Uterus (tissue), 3 donors: ENCODE measurements at regions not wholly inside any gene's neighbourhood (a gene's known extent, or its start where the extent isn't known, plus 50 kb on each side); places are given as distances from the start of the nearest gene placed in this dataset.

Source experiments
- DNase-seq, 2 donors: peaks; one replicate each; pipeline ENCODE4 v3.0.0-alpha.2; 2019 to 2020
- H3K27ac ChIP-seq, 2 donors: fragments of 200-600 bp; sonication (generic); 1 replicate in 1 of 2; 2 replicates in 1 of 2; pipeline ENCODE4 v1.5.1; 2016 to 2018
- H3K27me3 ChIP-seq, 2 donors: fragments of 200-600 bp; sonication (generic); one replicate each; pipeline ENCODE4 v1.5.1; 2018 to 2019; ENCODE audit warnings: control low read depth in 1 of 2
- H3K36me3 ChIP-seq, 2 donors: fragments of 200-600 bp; sonication (generic); one replicate each; pipeline ENCODE4 v1.5.1; 2019; ENCODE audit warnings: control low read depth in 1 of 2
- H3K4me1 ChIP-seq, 2 donors: fragments of 200-600 bp; sonication (generic); one replicate each; pipeline ENCODE4 v1.5.1; 2018 to 2019; ENCODE audit warnings: control low read depth in 1 of 2
- H3K4me3 ChIP-seq, 2 donors: fragments of 200-600 bp; sonication (generic); 1 replicate in 1 of 2; 2 replicates in 1 of 2; pipeline ENCODE4 v1.5.1; 2018 to 2019; ENCODE audit warnings: mild to moderate bottlenecking in 1 of 2
- H3K9me3 ChIP-seq, 2 donors: fragments of 200-600 bp; sonication (generic); one replicate each; pipeline ENCODE4 v1.5.1; 2019; ENCODE audit warnings: control low read depth in 1 of 2
- POLR2A ChIP-seq, 2 donors: fragments of 450-650 bp; IDR thresholded peaks; one replicate each; pipeline ENCODE4 v1.6.1; 2016; ENCODE audit warnings: antibody characterized with exemption in 2 of 2, mild to moderate bottlenecking in 1 of 2, moderate library complexity in 1 of 2
- intact Hi-C: fragments of 100-400 bp; cut with DNase I; formaldehyde crosslinking; loops from one replicate; pipeline ENCODE4 v1.15.1; 2023; ENCODE audit warnings: low total_unique reads
- TF ChIP-seq, protein P1 (sequence below), 4 experiments: fragments of 200-600 bp in 2 of 4; fragments of 450-650 bp in 2 of 4; sonication (generic) in 2 of 4; IDR thresholded peaks; one replicate each; pipeline ENCODE4 v1.5.1; 2016 to 2019; ENCODE audit warnings: antibody characterized with exemption in 4 of 4, mild to moderate bottlenecking in 2 of 4, moderate library complexity in 1 of 4
- donor health status: DM: yes; HTN: yes; CAD: no.

DNA sequence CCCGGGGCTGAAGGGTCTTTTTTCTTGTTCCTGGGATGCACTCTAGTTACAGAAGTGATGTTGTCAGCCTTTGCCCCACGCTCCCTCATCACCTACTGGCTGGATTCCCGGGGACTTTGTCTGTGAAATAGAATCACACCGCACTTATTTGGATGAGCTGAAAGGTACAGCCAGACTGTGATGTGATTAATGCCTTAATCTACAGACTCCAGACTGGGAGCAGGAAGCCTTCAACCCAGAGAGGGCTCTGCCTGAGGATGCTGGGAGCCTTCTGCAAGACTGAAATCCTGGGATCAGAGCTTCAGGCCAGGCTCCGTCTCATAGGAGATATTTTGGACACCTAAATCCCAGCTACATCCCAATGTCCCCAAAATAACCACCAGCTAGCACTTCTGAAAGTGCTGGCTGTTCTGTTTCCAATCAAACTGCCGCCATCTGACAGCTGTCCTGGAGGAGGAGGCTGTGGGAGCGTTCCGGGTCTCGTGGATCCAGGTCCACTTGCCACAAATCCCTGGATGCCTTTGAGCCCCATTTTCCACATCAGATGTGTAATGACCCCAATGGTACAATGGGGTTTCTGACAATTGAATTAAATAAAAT lies 688.5 kb downstream of the TBC1D22A start:
- H3K36me3 ChIP-seq: no peaks in the 10 kb centered on the region
- H3K27me3 ChIP-seq: no peaks in the 10 kb centered on the region
- no peak overlapping the region for H3K27ac ChIP-seq
- TF ChIP-seq, protein P1, sequence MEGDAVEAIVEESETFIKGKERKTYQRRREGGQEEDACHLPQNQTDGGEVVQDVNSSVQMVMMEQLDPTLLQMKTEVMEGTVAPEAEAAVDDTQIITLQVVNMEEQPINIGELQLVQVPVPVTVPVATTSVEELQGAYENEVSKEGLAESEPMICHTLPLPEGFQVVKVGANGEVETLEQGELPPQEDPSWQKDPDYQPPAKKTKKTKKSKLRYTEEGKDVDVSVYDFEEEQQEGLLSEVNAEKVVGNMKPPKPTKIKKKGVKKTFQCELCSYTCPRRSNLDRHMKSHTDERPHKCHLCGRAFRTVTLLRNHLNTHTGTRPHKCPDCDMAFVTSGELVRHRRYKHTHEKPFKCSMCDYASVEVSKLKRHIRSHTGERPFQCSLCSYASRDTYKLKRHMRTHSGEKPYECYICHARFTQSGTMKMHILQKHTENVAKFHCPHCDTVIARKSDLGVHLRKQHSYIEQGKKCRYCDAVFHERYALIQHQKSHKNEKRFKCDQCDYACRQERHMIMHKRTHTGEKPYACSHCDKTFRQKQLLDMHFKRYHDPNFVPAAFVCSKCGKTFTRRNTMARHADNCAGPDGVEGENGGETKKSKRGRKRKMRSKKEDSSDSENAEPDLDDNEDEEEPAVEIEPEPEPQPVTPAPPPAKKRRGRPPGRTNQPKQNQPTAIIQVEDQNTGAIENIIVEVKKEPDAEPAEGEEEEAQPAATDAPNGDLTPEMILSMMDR (IDR thresholded peaks at IDR 0.05): no peak
- TF ChIP-seq POLR2A (IDR thresholded peaks at IDR 0.05): no peak
- no peaks in the 10 kb centered on the region for H3K9me3 ChIP-seq
- no peaks in the 10 kb centered on the region for H3K4me1 ChIP-seq
- H3K4me3 ChIP-seq: no peak overlapping the region
- intact Hi-C loops: loop anchor here (2.0 kb wide), 1 partner anchor 42 kb away; no protein-coding TSS in a partner anchor
- DNase-seq: no peak

DNA sequence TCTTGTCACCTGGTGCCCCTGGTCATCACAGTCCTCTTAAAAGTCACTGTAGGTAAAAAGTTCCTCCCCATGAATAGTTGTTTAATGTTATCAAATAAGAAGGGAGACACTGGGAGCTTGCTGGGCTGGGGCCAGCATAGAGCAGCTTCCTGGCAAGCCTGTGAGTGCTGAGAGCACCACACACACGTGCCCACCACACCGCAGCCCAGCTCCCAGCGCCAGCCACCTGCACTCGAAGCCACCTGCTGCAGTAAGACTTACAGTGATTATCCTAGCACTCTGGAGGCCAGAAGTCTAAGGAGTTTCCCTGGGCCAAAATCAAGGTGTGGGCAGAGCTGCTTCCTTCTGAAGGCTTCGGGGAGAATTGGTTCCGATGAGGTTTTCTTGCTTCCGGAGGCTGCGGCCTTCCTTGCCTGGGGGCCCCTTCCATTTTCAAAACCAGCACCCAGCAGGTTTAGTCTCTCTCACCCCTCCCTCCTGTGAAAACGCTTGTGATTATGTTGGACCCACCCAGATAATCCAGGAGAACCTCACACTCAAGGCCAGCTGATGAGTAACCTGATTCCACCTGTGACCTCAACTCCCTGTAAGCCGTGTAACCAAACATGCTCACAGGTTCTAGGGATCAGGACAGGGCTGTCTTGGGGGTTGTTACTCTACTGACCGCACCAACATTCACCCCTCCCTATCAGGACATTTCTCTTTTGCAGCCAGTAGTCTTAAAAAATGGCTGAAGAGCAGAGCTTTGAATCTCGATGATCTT lies 687.2 kb downstream of the TBC1D22A start:
- H3K9me3 ChIP-seq: no peaks in the 10 kb centered on the region
- no peak for TF ChIP-seq POLR2A (IDR thresholded peaks at IDR 0.05)
- TF ChIP-seq, protein P1 (IDR thresholded peaks at IDR 0.05): no peak
- H3K27me3 ChIP-seq: no peaks in the 10 kb centered on the region
- intact Hi-C loops: loop anchor here (2.0 kb wide), 1 partner anchor 41 kb away; no protein-coding TSS in a partner anchor
- no peak for DNase-seq
- no peak overlapping the region for H3K4me3 ChIP-seq
- no peak overlapping the region for H3K27ac ChIP-seq
- no peaks in the 10 kb centered on the region for H3K4me1 ChIP-seq
- no peaks in the 10 kb centered on the region for H3K36me3 ChIP-seq

DNA sequence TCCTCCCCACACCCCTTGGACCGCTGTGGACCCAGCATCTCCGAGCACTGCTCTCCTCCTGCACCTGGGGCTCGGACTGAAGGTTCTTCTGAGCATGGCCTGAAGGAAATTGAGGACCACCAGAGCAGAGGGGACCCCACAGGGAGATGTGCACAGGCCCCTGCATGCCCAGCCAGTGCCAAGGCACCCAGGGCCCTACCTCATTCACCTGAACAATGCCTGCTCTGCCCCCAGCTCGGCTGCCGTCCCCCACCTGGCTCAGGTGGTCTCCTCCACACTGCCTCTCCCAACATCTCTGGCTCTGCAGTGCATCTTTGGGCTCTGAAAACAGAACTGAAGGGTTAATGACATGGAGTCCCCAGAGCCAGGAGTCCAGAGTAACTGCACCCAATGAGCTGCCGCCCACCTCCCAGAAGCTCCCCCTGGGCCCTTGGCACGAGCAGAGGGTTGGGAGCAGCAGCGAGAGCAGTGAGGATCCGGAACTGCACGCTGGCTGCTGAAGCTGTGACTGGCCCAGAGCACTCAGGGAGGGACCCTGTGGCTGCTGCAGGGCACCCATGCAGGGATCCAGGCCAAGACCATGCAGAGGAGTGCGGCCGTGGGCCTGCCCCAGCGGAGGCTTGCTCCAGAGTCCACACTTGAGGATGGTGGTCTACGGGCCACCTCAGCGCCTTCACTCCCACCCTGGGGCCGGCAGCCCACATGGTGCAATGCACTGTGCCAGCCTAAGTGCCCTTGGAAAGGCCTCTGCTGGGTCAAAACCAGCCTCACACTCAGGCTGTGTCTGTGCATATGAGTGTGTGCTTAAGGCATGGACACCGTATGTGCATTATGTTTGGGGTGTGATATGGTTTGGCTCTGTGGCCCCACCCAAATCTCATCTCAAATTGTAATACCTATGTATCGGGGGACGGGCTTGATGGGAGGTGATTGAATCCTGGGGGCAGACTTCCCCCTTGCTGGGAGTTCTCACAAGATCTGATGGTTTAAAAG lies 686.1 kb downstream of the TBC1D22A start:
- H3K36me3 ChIP-seq: no peaks in the 10 kb centered on the region
- TF ChIP-seq, protein P1 (IDR thresholded peaks at IDR 0.05): no peak
- no peak for TF ChIP-seq POLR2A (IDR thresholded peaks at IDR 0.05)
- no peak for DNase-seq
- no peak overlapping the region for H3K4me3 ChIP-seq
- no peak overlapping the region for H3K27ac ChIP-seq
- H3K9me3 ChIP-seq: no peaks in the 10 kb centered on the region
- no peaks in the 10 kb centered on the region for H3K27me3 ChIP-seq
- intact Hi-C loops: no loop called here
- no peaks in the 10 kb centered on the region for H3K4me1 ChIP-seq

DNA sequence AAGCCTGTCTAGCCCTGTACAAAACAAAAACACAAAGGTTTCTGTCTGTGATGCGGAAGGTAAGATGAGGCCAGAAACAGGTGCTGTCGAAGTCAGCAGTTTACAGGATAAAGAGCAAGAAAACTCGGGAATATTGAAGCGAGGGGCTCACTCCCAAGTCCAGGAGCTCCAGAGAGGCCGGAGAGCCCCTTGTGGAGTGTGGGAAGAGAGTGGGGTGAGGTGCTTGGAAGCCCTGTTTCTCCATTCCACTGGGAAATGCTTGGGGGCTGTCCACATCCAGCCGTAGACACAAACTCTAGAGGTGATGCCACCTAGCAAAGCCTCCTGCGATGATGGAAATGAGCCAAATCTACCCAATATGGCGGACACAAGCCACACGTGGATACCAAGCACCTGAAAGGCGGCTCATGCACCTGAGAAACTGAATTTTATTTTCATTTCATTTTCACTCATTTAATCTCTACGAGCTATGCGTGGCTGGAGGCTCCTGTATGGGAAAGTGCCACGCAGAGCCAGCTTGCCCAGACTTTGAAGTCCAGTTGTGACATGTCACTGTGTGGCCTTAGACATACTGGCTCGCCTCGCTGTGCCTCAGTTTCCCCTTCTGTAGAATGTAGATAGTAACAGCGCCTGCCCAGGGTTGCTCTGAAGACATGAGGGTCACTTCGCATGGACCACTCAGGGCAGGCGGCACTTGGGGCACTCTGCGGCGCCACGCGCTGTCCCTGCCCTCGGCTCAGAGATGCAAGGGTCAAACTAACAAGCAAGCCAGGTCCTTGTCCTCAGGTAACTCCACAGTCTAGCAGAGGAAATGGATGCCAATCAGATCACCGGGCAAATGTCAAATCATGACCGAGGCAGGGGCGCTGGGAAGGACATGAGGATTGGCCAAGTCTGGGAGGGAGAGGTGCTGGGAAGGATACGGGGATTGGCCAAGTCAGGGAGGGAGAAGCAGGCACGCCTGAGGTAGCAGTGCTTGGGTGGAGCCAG lies 684.7 kb downstream of the TBC1D22A start:
- no peak overlapping the region for H3K4me3 ChIP-seq
- H3K27ac ChIP-seq: no peak overlapping the region
- TF ChIP-seq POLR2A (IDR thresholded peaks at IDR 0.05): no peak
- TF ChIP-seq, protein P1 (IDR thresholded peaks at IDR 0.05): no peak
- H3K27me3 ChIP-seq: no peaks in the 10 kb centered on the region
- no peaks in the 10 kb centered on the region for H3K4me1 ChIP-seq
- no peak for DNase-seq
- intact Hi-C loops: no loop called here
- no peaks in the 10 kb centered on the region for H3K9me3 ChIP-seq
- H3K36me3 ChIP-seq: no peaks in the 10 kb centered on the region
